Activated CD8-positive, alpha-beta memory T cell treated with anti-CD3 and anti-CD28 coated beads for 36 hours (primary cell): ENCODE measurements at regions not wholly inside any gene's neighbourhood (a gene's known extent, or its start where the extent isn't known, plus 50 kb on each side); places are given as distances from the start of the nearest gene placed in this dataset.

ENCODE experiments used
- CTCF ChIA-PET: fragments of 350-600 bp; sonication (Branson Sonifier 250); formaldehyde crosslinking; loops from one replicate; lab custom pipeline; 2021; ENCODE audit warnings: antibody characterized with exemption; lab: Charles Lee
- POLR2A ChIA-PET: fragments of 350-600 bp; sonication (Branson Sonifier 250); formaldehyde crosslinking; loops from one replicate; lab custom pipeline; 2021; ENCODE audit warnings: antibody characterized with exemption; lab: Charles Lee

- CTCF ChIA-PET, result no interaction called here
- POLR2A ChIA-PET, result no interaction called here
Observed at GRCh38 chr2:183214680-183215079, 90.4 kb downstream of the NUP35 start.

DNA sequence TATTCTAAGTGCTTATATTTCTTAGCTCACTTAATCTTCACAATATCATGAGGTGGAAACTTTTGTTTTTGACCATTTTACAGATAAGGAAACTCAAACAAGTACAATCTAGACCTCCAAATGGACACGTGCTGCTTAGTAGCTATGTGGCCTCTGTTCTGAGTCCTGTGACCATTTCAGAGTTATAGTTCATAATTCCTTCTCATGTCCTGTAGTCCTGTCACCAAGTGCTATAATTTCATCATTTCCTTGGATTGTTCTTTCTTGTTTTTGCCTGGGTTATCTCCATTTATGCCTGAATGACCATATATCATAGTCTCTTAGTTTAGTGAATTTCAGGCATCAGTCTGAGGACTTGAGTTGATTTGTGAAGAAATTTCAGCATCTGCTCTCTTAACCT lies 91.7 kb downstream of the NUP35 start:
- CTCF ChIA-PET, result no interaction called here
- POLR2A ChIA-PET, result no interaction called here

DNA sequence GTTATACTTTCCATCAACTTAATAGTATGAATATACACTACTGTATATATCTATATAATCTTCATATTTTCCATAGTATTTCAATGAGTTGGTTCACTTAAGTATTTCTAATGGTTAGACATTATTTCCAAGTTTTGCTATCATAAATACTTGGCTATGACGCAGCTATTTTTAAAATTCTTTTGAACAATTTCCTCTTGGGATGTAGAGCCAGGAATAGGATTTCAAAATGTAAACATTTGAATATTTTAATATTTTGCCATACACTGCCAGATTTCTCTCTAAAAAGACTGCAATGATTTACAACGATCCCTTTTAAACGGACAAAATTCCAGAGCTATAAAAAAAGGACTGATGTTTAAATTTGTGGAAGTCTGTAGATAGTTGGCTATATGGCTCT lies 95.6 kb downstream of the NUP35 start:
- POLR2A ChIA-PET, result no interaction called here
- CTCF ChIA-PET, result no interaction called here

GRCh38 chr2:183222751-183223150 lies 98.5 kb downstream of the NUP35 start:
- POLR2A ChIA-PET, result no interaction called here
- CTCF ChIA-PET, result no interaction called here

- CTCF ChIA-PET, result no interaction called here
- POLR2A ChIA-PET, result no interaction called here
Observed at GRCh38 chr2:183224948-183225347, 100.7 kb downstream of the NUP35 start.

DNA sequence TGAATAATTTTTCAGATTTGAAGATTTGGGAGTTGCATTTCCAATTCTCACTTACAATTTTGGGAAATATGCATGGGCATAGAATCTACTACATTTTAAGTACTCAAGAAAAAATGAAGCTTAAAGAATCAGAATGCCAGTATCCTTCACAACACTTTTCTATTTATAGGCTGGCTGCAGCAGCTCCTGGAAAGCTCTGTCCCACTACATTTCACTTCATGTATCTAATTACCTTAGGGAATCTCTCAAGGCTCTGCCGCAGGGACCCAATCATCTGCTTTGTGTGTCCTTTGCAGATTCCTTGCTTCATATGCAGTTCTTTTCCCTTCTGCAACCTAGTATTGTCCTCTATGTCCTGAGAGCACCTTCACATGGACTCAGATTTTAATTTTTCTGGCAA lies 102.9 kb downstream of the NUP35 start:
- ChIA-PET CTCF (no interaction called here), POLR2A (no interaction called here)

- ChIA-PET POLR2A (no interaction called here), CTCF (no interaction called here)
Observed at GRCh38 chr2:183229386-183229785, 105.1 kb downstream of the NUP35 start.

- POLR2A ChIA-PET, result no interaction called here
- CTCF ChIA-PET, result no interaction called here
Observed at GRCh38 chr2:183232161-183232865, 108.1 kb downstream of the NUP35 start.

GRCh38 chr2:183242937-183243336 lies 118.7 kb downstream of the NUP35 start:
- ChIA-PET CTCF (no interaction called here), POLR2A (no interaction called here)

- POLR2A ChIA-PET, result no interaction called here
- CTCF ChIA-PET, result no interaction called here
Observed at GRCh38 chr2:183243758-183244157, 119.5 kb downstream of the NUP35 start.

DNA sequence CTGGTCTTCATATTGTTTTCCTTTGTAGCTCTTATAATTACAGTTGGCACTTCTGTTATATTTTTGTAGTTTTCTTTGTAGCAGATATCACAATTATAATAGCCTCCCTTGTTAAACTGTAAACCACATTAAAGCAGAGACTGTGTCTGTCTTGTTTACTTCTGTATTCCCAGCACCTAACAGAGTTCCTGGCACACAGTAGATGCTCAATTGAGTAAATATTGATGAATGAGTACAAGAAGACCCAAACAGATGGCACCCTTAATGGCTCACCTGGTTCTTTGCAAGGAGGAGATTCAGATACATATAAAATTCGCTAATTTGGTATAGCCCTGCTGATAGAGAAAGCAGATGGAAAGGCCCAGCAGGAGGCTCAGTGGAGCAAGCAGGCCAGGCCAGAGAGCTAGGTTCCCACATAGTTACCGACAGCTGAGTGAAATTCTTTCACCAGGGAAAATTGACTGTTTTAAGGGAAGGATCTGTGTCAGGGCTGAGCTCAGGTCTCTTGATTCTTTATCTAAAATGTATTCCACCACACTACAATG lies 120.1 kb downstream of the NUP35 start:
- ChIA-PET POLR2A (no interaction called here), CTCF (no interaction called here)

DNA sequence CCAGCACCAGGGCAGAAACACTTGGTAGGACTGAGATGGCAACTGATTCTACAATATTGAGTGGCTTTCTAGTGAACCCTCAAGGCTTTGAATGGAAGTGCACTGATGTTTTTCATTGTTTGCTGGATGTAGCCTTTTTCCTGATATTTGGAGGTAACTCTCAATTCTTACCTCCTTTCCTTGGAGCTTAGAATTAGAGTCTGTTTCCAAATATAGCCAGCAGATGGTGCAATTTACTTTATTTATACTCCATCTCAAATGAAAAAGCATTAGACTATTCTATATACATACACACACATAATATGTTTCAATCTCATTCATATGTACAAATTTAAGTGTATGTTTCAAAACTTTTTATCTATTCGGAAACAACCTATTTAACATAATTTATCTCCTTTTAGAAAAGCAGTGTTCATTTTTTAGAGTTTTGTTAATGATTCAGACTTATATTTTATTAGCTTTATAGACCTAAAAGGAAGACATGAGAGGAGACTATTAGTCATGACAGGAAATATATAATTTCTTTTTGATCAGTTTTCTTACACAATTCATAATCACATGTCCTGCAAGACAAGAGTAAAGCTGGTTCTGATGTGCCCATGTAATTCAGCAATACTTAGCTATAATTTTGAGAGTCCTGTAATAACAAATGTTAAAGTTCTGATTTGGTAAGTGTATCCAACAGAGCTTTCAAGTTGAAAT lies 124.8 kb downstream of the NUP35 start:
- ChIA-PET CTCF (no interaction called here), POLR2A (no interaction called here)

- ChIA-PET CTCF (no interaction called here), POLR2A (no interaction called here)
Observed at GRCh38 chr2:183250061-183250460, 125.8 kb downstream of the NUP35 start.

GRCh38 chr2:183250472-183250871 lies 126.2 kb downstream of the NUP35 start:
- ChIA-PET POLR2A (no interaction called here), CTCF (no interaction called here)

DNA sequence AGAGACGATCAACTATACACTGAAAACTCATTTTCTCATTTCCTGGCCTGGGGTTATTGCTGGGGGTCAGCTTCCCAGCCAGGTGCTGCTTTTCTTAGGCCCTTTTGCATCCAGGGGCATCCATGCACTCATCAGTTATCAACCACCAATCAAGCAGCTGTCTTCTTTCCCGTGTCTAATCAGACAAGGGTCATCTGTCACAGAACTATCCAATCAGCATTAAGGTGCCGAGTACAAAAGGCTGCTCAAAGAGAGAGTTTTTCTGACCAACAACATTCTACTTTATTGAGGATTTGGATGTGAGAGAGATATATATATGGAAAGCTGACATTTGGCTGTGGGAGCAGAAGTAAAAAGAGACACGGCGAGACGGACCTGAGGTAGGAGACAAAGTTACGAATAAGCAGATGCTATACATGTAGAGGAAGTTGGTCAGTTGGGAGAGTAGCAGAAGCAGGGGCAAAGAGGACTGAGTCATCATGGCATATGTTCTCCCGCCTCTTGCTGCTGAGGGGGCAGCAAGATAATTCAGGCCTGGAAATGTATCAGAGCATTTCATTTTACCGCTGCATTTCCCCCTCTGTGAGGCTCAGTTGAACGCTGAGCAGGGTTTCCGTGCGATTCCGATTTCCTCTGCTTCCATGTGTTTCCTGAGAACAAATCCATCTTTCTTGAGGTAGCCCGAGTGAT lies 129.3 kb downstream of the NUP35 start:
- ChIA-PET POLR2A (no interaction called here), CTCF (no interaction called here)

DNA sequence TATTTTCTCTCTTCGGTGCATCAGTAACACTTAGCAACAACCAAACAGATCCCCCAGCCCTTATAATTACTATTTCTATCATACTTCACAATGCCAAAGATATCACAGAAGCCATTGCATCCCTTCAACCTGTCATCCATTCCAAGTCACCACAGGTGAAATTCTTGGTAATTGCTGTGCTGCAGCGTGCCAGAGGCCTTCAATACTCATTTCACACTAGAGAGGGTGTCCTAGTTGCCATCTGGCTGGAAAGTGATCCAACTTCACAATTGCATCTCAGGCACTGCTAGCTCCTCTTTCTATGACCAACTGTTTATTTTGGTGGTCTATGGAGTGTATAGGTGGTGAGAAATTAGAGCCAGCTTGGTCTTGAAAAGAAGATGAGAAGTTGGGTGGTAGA lies 131.2 kb downstream of the NUP35 start:
- ChIA-PET CTCF (no interaction called here), POLR2A (no interaction called here)

- CTCF ChIA-PET, result no interaction called here
- POLR2A ChIA-PET, result no interaction called here
Observed at GRCh38 chr2:183259921-183260320, 135.7 kb downstream of the NUP35 start.

DNA sequence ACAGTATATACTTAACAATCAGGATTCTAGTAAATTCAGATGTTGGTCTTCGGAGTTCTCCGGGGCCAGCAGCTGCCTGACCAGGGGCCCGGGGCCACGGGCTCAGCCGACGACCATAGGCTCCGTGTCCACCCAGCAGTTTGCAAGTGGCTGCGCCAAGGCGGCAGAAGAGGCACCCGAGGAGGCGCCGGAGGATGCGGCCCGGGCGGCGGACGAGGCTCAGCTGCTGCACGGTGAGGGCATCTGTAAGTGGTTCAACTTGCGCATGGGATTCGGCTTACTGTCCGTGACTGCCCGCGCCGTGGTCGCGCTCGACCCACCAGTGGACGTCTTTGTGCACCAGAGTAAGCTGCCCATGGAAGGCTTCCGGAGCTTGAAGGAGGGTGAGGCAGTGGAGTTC lies 136.3 kb downstream of the NUP35 start:
- POLR2A ChIA-PET, result no interaction called here
- CTCF ChIA-PET, result no interaction called here

DNA sequence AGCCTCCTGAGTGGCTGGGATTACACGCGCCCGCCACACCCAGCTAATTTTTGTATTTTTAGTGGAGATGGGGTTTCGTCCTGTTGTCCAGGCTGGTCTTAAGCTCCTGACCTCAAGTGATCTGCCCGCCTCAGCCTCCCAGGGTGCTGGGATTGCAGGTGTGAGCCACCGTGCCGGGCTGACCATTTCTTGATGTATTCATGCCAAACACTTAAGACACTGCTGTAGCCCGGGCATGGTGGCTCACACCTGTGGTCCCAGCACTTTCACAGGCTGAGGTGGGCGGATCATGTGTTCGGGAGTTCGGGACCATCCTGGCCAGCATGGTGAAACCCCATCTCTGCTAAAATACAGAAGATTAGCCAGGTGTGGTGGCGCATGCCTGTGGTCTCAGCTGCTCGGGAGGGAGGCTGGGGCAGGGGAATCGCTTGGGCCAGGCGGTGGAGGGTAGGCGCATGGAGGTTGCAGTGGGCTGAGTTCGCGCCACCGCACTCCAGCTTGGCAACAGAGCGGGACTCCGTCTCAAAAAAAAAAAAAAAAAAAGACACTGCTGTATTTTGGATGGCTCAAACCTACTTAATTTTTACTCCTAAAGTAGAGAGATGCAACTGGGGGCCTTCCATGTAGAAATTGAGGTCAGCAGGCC lies 140.8 kb downstream of the NUP35 start:
- ChIA-PET POLR2A (no interaction called here), CTCF (no interaction called here)

DNA sequence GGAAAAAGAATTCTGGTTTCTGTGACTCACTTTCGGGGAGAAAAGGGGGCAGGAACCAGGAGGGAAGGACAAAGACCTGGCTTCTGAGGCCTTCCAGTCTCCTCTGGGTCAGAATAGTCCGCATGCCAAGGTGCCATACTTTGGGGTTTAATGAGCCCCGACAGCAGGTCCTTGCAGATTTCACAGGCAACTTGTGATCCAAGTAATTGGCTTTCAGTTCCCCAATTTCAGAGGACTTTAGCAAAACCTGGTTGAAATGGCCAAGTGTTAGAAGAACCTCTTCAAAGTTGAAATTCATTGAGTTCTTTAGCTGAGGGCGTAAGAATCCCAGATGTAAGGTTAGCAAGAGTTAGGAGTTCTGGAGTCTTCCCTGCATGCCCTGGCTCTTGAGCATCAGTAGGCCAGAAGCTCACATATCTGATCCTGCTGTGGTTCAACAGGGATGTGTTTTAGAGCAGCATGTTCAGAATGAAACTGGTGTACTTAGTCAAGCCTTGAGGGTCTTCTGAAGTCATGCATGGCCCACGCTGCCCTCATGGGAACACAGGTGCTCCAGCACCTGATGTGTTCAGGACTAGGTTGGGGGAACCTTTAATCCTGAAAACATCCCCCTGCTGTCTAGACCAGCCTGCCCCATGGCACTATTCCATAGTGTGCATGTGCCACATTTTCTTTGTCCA lies 143.0 kb downstream of the NUP35 start:
- POLR2A ChIA-PET, result no interaction called here
- CTCF ChIA-PET, result no interaction called here
